Neural cell (in vitro differentiated cells): ENCODE measurements at regions not wholly inside any gene's neighbourhood (a gene's known extent, or its start where the extent isn't known, plus 50 kb on each side); places are given as distances from the start of the nearest gene placed in this dataset.

Experiments used
- H2AFZ ChIP-seq: fragments of 200-600, 300-800 bp; sonication (generic), shearing (Covaris generic); 2 replicates; pipeline ENCODE4 v1.6.0; 2014; ENCODE audit warnings: low read depth, mild to moderate bottlenecking, antibody characterized with exemption, low read length, moderate library complexity
- H3F3A ChIP-seq: fragments of 200-600 bp; shearing (Covaris generic); 2 replicates; pipeline ENCODE4 v1.6.1; 2016; ENCODE audit warnings: mild to moderate bottlenecking, moderate library complexity, mixed read lengths, antibody characterized with exemption, low read length; ENCODE audit not compliant: insufficient read depth, poor library complexity, severe bottlenecking
- H3K27ac ChIP-seq: fragments of 200-600, 300-800 bp; sonication (generic), shearing (Covaris generic); 2 replicates; pipeline ENCODE4 v1.5.1; 2014; ENCODE audit warnings: mild to moderate bottlenecking, low read length, moderate library complexity
- H3K27me3 ChIP-seq: fragments of 300-800, 200-600 bp; sonication (generic), shearing (Covaris generic); 2 replicates; pipeline ENCODE4 v1.6.0; 2014; ENCODE audit warnings: mild to moderate bottlenecking, low read depth, low read length, moderate library complexity; ENCODE audit not compliant: insufficient read depth
- H3K36me3 ChIP-seq: fragments of 300-800, 200-600 bp; sonication (generic), shearing (Covaris generic); 2 replicates; pipeline ENCODE4 v1.5.1; 2014; ENCODE audit warnings: mild to moderate bottlenecking, antibody characterized with exemption, low read length, moderate library complexity; ENCODE audit not compliant: insufficient read depth
- H3K4me2 ChIP-seq: fragments of 300-800, 200-600 bp; sonication (generic), shearing (Covaris generic); 2 replicates; pipeline ENCODE4 v1.6.0; 2014; ENCODE audit warnings: mild to moderate bottlenecking, low read length
- H3K4me3 ChIP-seq: fragments of 300-800, 200-600 bp; sonication (generic), shearing (Covaris generic); 2 replicates; pipeline ENCODE4 v1.5.1; 2014; ENCODE audit warnings: mild to moderate bottlenecking, low read length, moderate library complexity
- H3K79me2 ChIP-seq: fragments of 200-600 bp; shearing (Covaris generic); replicated peaks from 2 replicates; pipeline ENCODE4 v1.6.0; 2014; ENCODE audit warnings: mild to moderate bottlenecking, low read length, moderate library complexity; ENCODE audit not compliant: insufficient read depth
- H3K9ac ChIP-seq: fragments of 300-800, 200-600 bp; sonication (generic), shearing (Covaris generic); 2 replicates; pipeline ENCODE4 v1.6.1; 2016; ENCODE audit warnings: mild to moderate bottlenecking, low read length, mixed read lengths
- H3K9me2 ChIP-seq: fragments of 200-600 bp; shearing (Covaris generic); 2 replicates; pipeline ENCODE4 v1.6.1; 2016; ENCODE audit warnings: mild to moderate bottlenecking, low read length, mixed read lengths; ENCODE audit not compliant: insufficient read depth
- H3K9me3 ChIP-seq: fragments of 200-600, 300-800 bp; sonication (generic), shearing (Covaris generic); 2 replicates; pipeline ENCODE4 v1.6.1; 2016; ENCODE audit warnings: mild to moderate bottlenecking, mixed run types, low read length, moderate library complexity, mixed read lengths
- H4K20me1 ChIP-seq: fragments of 200-600 bp; shearing (Covaris generic); 2 replicates; pipeline ENCODE4 v1.6.1; 2016; ENCODE audit warnings: mild to moderate bottlenecking, mixed run types; ENCODE audit not compliant: insufficient read depth
- EP300 ChIP-seq: fragments of 450-650 bp; conservative IDR thresholded peaks from 2 replicates; pipeline ENCODE4 v1.6.1; 2014; ENCODE audit warnings: antibody characterized with exemption, mild to moderate bottlenecking, moderate library complexity; ENCODE audit not compliant: poor library complexity, severe bottlenecking
- EZH2 ChIP-seq: fragments of 200-600, 300-800 bp; shearing (Covaris generic), sonication (generic); IDR thresholded peaks from 2 replicates; pipeline ENCODE4 v1.6.1; 2014; ENCODE audit warnings: antibody characterized with exemption, low read length, borderline replicate concordance, mild to moderate bottlenecking; ENCODE audit not compliant: insufficient read depth, poor library complexity, severe bottlenecking
- MXI1 ChIP-seq: fragments of 450-650 bp; conservative IDR thresholded peaks from 2 replicates; pipeline ENCODE4 v1.6.1; 2014; ENCODE audit warnings: antibody characterized with exemption, mild to moderate bottlenecking; ENCODE audit not compliant: poor library complexity, severe bottlenecking
- POLR2AphosphoS5 ChIP-seq: IDR thresholded peaks from 2 replicates; pipeline ENCODE4 v1.6.1; 2012
- RAD21 ChIP-seq: fragments of 450-650 bp; conservative IDR thresholded peaks from 2 replicates; pipeline ENCODE4 v1.6.1; 2014; ENCODE audit warnings: antibody characterized with exemption, mild to moderate bottlenecking, moderate library complexity
- REST ChIP-seq: IDR thresholded peaks from 2 replicates; pipeline ENCODE4 v1.6.1; 2012; ENCODE audit warnings: borderline replicate concordance
- SMC3 ChIP-seq: fragments of 450-650 bp; conservative IDR thresholded peaks from 2 replicates; pipeline ENCODE4 v1.6.1; 2014; ENCODE audit warnings: antibody characterized with exemption, mild to moderate bottlenecking, moderate library complexity; ENCODE audit not compliant: poor library complexity
- TAF1 ChIP-seq: IDR thresholded peaks from 2 replicates; pipeline ENCODE4 v1.6.1; 2012; ENCODE audit warnings: low read depth
- TF ChIP-seq, protein P1 (sequence below): fragments of 450-650 bp; IDR thresholded peaks from 2 replicates; pipeline ENCODE4 v1.5.1; 2014; ENCODE audit warnings: antibody characterized with exemption, mild to moderate bottlenecking, moderate library complexity; ENCODE audit not compliant: poor library complexity, severe bottlenecking

DNA sequence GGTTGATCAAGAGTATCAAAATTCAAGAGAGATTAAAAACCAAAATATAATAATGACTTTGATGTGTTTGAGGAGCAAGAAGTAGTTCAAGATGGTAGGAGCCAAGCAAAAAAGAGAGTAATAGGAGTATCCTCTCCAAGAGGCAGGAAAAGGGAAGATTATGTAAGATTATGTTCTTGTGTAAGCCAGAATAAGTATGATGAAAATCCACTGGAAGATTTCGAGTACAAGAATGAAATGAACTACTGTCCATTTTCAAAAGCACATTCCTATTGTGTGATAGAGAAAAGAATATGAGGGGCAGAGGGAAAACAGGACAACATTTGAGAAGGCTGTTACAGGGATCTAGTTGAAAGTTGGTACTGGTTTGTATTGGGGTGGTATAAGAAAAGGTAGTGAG is 659.6 kb upstream of the INTU start:
- H3K9me2 ChIP-seq = no peaks in the 10 kb centered on the region
- no peaks in the 10 kb centered on the region for H3K27me3 ChIP-seq
- no peak overlapping the region for H3K9ac ChIP-seq
- no peaks in the 10 kb centered on the region for H3K36me3 ChIP-seq
- H3K27ac ChIP-seq = no peak overlapping the region
- TF ChIP-seq EP300 = no peak
- no peak for TF ChIP-seq RAD21
- no peak for TF ChIP-seq MXI1
- no peak for TF ChIP-seq EZH2
- no peak for TF ChIP-seq SMC3
- TF ChIP-seq REST = no peak
- TF ChIP-seq POLR2AphosphoS5 = no peak
- TF ChIP-seq TAF1 = no peak
- TF ChIP-seq, protein P1, sequence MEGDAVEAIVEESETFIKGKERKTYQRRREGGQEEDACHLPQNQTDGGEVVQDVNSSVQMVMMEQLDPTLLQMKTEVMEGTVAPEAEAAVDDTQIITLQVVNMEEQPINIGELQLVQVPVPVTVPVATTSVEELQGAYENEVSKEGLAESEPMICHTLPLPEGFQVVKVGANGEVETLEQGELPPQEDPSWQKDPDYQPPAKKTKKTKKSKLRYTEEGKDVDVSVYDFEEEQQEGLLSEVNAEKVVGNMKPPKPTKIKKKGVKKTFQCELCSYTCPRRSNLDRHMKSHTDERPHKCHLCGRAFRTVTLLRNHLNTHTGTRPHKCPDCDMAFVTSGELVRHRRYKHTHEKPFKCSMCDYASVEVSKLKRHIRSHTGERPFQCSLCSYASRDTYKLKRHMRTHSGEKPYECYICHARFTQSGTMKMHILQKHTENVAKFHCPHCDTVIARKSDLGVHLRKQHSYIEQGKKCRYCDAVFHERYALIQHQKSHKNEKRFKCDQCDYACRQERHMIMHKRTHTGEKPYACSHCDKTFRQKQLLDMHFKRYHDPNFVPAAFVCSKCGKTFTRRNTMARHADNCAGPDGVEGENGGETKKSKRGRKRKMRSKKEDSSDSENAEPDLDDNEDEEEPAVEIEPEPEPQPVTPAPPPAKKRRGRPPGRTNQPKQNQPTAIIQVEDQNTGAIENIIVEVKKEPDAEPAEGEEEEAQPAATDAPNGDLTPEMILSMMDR = no peak
- no peak overlapping the region for H3K4me3 ChIP-seq
- H3K9me3 ChIP-seq = no peaks in the 10 kb centered on the region
- no peak overlapping the region for H2AFZ ChIP-seq
- no peaks in the 10 kb centered on the region for H4K20me1 ChIP-seq
- H3F3A ChIP-seq = no peaks in the 10 kb centered on the region
- no peak overlapping the region for H3K4me2 ChIP-seq
- H3K79me2 ChIP-seq = no peaks in the 10 kb centered on the region

GRCh38 chr4:126976850-126977632 is 655.7 kb upstream of the INTU start:
- Histone ChIP-seq H2AFZ (no peak overlapping the region), H3K27me3 (no peaks in the 10 kb centered on the region), H3K9me3 (no peaks in the 10 kb centered on the region), H3K9me2 (no peaks in the 10 kb centered on the region), H3F3A (no peaks in the 10 kb centered on the region), H4K20me1 (no peaks in the 10 kb centered on the region), H3K36me3 (no peaks in the 10 kb centered on the region), H3K4me2 (no peak overlapping the region), H3K9ac (no peak overlapping the region), H3K4me3 (no peak overlapping the region), H3K79me2 (no peaks in the 10 kb centered on the region), H3K27ac (no peak overlapping the region)
- TF ChIP-seq REST = no peak
- no peak for TF ChIP-seq EZH2
- peak; percentile 11 for TF ChIP-seq EP300
